Lung (tissue), 11 donors: ENCODE measurements at regions not wholly inside any gene's neighbourhood (a gene's known extent, or its start where the extent isn't known, plus 50 kb on each side); places are given as distances from the start of the nearest gene placed in this dataset.

Experiments used
- ATAC-seq: fragments of 200-7000 bp; cut with Tn5 transposase; one replicate; pipeline ENCODE4 v1.9.1; 2020; ENCODE audit warnings: moderate number of reproducible peaks; ENCODE audit not compliant: insufficient read depth, low FRiP score
- DNase-seq, 3 donors: peaks; one replicate each; pipeline ENCODE4 v3.0.0-alpha.2; 2013 to 2017
- H3K27ac ChIP-seq, 2 donors: one replicate each; pipeline ENCODE4 v1.5.1; 2013; ENCODE audit warnings: mild to moderate bottlenecking in 2 of 2, moderate library complexity in 2 of 2, control low read depth in 1 of 2, inconsistent platforms in 1 of 2, low read depth in 1 of 2, low read length in 1 of 2
- H3K27me3 ChIP-seq, 3 donors: one replicate each; pipeline ENCODE4 v1.5.1; 2013; ENCODE audit warnings: low read length in 2 of 3; ENCODE audit not compliant: control insufficient read depth in 3 of 3, insufficient read depth in 3 of 3
- H3K36me3 ChIP-seq, 4 donors: one replicate each; pipeline ENCODE4 v1.5.1; 2013; ENCODE audit warnings: low read length in 4 of 4, mild to moderate bottlenecking in 1 of 4, moderate library complexity in 1 of 4; ENCODE audit not compliant: control insufficient read depth in 4 of 4, insufficient read depth in 4 of 4
- H3K4me1 ChIP-seq, 5 donors: one replicate each; pipeline ENCODE4 v1.5.1; 2013; ENCODE audit warnings: low read length in 5 of 5, mild to moderate bottlenecking in 2 of 5, moderate library complexity in 1 of 5; ENCODE audit not compliant: control insufficient read depth in 5 of 5, insufficient read depth in 5 of 5
- H3K4me3 ChIP-seq: one replicate; pipeline ENCODE4 v1.5.1; 2013; ENCODE audit warnings: mild to moderate bottlenecking, control low read depth, moderate library complexity
- H3K9ac ChIP-seq, 2 donors: one replicate each; pipeline ENCODE4 v1.5.1; 2013; ENCODE audit warnings: low read length in 2 of 2, control low read depth in 1 of 2; ENCODE audit not compliant: insufficient read depth in 1 of 2
- H3K9me3 ChIP-seq, 4 donors: one replicate each; pipeline ENCODE4 v1.5.1; 2013; ENCODE audit warnings: low read length in 3 of 4, mild to moderate bottlenecking in 1 of 4, moderate library complexity in 1 of 4; ENCODE audit not compliant: control insufficient read depth in 4 of 4, insufficient read depth in 3 of 4
- CTCF ChIP-seq: IDR thresholded peaks from 2 replicates; pipeline ENCODE4 v1.5.1; 2012; ENCODE audit warnings: mild to moderate bottlenecking; ENCODE audit errors: control extremely low read depth, extremely low read depth
- WGBS, 2 donors: extraction: QIAGEN DNeasy Blood & Tissue Kit; methylation state at CpG; one replicate each; pipeline ENCODE4 v1.1.7; 2013; 5-methylcytosine and 5-hydroxymethylcytosine counted together
- donor health status: control.
- donor health status: control.
- donor health status: Bipolar disorder and iron deficiency.
- donor health status: healthy.
- donor health status: DM: yes; HTN: yes; CAD: no.

DNA sequence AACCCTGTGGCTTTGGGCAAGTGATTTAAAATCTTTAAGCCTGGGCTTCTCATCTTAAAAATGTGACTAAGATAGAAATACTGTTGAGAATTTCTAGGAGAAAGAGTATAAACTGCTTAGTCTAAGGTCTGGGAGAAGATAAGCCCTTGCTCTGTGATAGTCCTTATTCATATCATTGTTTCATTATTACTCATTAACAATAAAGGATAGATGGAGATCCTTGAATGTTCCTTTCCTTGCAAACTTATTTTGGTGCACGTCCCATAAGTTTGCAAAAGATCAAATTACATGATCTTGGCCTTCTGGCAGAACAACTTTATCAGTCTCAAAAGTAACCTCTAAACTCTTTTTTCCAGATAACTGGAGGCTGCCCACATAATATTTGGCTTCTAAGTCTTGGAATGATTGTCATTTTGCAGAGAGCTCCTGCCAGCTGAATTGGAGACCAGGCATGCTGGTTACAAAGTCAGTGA, 138.3 kb downstream of the FAM124B start:
- 42 to 69% methylated on average over 1 of the region's 1 CpG for WGBS, 2 donors
- Histone ChIP-seq H3K27me3 (no peaks in the 10 kb centered on the region), H3K9ac (no peak overlapping the region), H3K9me3 (peaks cover 0 to 2% (median 0%) of the 10 kb centered on the region in 4 donors), H3K27ac (no peak overlapping the region), H3K4me3 (no peak overlapping the region), H3K36me3 (no peaks in the 10 kb centered on the region), H3K4me1 (peaks cover 0 to 29% (median 5%) of the 10 kb centered on the region in 5 donors)
- ATAC-seq (peak; percentile 54), DNase-seq (peak in 2 of 3 donors; percentile 22 to 35)
- no peak for TF ChIP-seq CTCF

- Histone ChIP-seq H3K9ac (no peak overlapping the region), H3K36me3 (no peaks in the 10 kb centered on the region)
- no peak for TF ChIP-seq CTCF
Measured at GRCh38 chr2:224261326-224261725, 140.6 kb downstream of the FAM124B start.

DNA sequence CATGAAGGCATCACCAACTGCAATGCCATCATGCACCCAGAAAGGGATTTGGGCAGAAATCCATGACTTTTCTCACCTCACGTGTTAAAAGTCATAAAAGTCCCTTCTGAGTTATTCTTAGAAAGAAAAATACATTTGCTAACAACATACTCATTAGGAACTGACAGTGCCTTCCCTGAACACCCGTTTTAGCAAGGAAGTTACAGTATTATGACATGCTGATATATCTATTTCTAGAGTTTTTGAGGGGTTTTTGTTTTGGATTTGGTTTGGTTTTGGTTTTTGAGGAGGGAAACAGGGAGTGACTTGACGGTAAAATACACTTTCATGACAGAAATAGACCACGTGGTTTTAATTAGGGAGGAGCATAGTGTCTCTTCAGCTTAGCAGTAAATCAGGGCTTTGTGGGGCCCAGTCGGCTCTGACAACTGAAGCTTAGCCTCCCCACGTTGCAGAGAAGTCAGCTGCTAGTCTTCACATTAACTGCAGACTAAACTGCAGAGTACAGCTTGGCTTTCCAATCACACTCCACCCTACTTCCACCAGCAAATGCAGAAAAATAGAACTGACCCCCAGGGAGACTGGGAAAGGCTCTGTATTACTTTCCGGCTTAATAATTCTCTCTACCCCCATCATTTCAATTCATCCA, 141.4 kb downstream of the FAM124B start:
- ATAC-seq, result no peak
- no peaks in the 10 kb centered on the region for H3K27me3 ChIP-seq
- H3K4me3 ChIP-seq, result no peak overlapping the region
- WGBS, 2 donors, result 28 to 41% methylated on average over 7 of the region's 7 CpGs
- no peaks in the 10 kb centered on the region for H3K36me3 ChIP-seq
- no peak for TF ChIP-seq CTCF
- H3K4me1 ChIP-seq, result peaks cover 0 to 24% (median 5%) of the 10 kb centered on the region in 5 donors
- H3K9ac ChIP-seq, result no peak overlapping the region
- H3K9me3 ChIP-seq, result no peaks in the 10 kb centered on the region
- no peak overlapping the region for H3K27ac ChIP-seq
- peak; percentile 57 to 79 (median 67) for DNase-seq

More at GRCh38 chr2:224261326-224261725, 140.6 kb downstream of the FAM124B start:
- Histone ChIP-seq H3K27ac (no peak overlapping the region), H3K4me1 (peaks cover 0 to 24% (median 5%) of the 10 kb centered on the region in 5 donors), H3K27me3 (no peaks in the 10 kb centered on the region), H3K9me3 (peaks cover 0 to 2% (median 0%) of the 10 kb centered on the region in 4 donors), H3K4me3 (no peak overlapping the region)
- DNase-seq (peak in 1 of 3 donors; percentile 46), ATAC-seq (no peak)
- WGBS, 2 donors, result 83 to 97% methylated on average over 1 of the region's 1 CpG

DNA sequence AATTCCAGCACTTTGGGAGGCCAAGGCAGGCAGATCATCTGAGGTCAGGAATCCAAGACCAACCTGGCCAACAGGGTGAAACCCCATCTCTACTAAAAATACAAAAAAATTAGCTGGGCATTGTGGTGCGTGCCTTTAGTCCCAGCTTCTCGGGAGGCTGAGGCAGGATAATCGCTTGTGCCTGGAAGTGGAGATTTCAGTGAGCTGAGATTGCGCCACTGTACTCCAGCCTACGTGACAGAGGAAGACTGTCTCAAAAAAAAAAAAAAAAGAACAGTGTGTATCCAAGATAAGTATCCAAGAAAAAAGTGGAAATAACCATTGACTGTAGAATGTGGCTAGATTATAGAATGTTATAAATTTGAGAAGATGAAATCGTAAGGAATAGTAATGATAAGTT, 142.1 kb downstream of the FAM124B start:
- WGBS, 2 donors, result 81 to 85% methylated on average over 6 of the region's 6 CpGs
- H3K27me3 ChIP-seq, result no peaks in the 10 kb centered on the region
- H3K4me3 ChIP-seq, result no peak overlapping the region
- ATAC-seq (no peak), DNase-seq (peak in 2 of 3 donors; percentile 33 to 55)
- no peak overlapping the region for H3K9ac ChIP-seq
- no peak overlapping the region for H3K27ac ChIP-seq
- H3K36me3 ChIP-seq, result no peaks in the 10 kb centered on the region
- no peaks in the 10 kb centered on the region for H3K9me3 ChIP-seq
- peaks cover 0 to 24% (median 5%) of the 10 kb centered on the region in 5 donors for H3K4me1 ChIP-seq
- no peak for TF ChIP-seq CTCF
